Upper lobe of left lung (tissue), 6 donors: ENCODE measurements at regions not wholly inside any gene's neighbourhood (a gene's known extent, or its start where the extent isn't known, plus 50 kb on each side); places are given as distances from the start of the nearest gene placed in this dataset.

ENCODE experiments used
- ATAC-seq, 2 donors: fragments of 200-7000 bp; cut with Tn5 transposase; one replicate each; pipeline ENCODE4 v1.9.1; 2022; ENCODE audit warnings: mild to moderate bottlenecking in 2 of 2, moderate library complexity in 2 of 2; ENCODE audit not compliant: low FRiP score in 2 of 2
- DNase-seq, 2 donors: peaks; one replicate each; pipeline ENCODE4 v3.0.0-alpha.2; 2019 to 2020
- H3K27ac ChIP-seq, 4 donors: fragments of 200-600 bp; sonication (generic); one replicate each; pipeline ENCODE4 v1.5.1; 2016 to 2019
- H3K27me3 ChIP-seq, 4 donors: fragments of 200-600 bp; sonication (generic); one replicate each; pipeline ENCODE4 v1.5.1; 2017 to 2019
- H3K36me3 ChIP-seq, 4 donors: fragments of 200-600 bp; sonication (generic); one replicate each; pipeline ENCODE4 v1.5.1; 2016 to 2019
- H3K4me1 ChIP-seq, 4 donors: fragments of 200-600 bp; sonication (generic); one replicate each; pipeline ENCODE4 v1.5.1; 2018 to 2019
- H3K4me3 ChIP-seq, 4 donors: fragments of 200-600 bp; sonication (generic); one replicate each; pipeline ENCODE4 v1.5.1; 2017 to 2019; ENCODE audit warnings: mild to moderate bottlenecking in 2 of 4, moderate library complexity in 1 of 4
- H3K9me3 ChIP-seq, 4 donors: fragments of 200-600 bp; sonication (generic); one replicate each; pipeline ENCODE4 v1.5.1; 2018 to 2019
- EP300 ChIP-seq, 4 donors: sonication (generic); formaldehyde crosslinking; IDR thresholded peaks; one replicate each; pipeline ENCODE4 v1.5.1; 2017; ENCODE audit warnings: antibody characterized with exemption in 4 of 4, control low read depth in 2 of 4
- POLR2A ChIP-seq, 4 donors: fragments of 450-650 bp; IDR thresholded peaks; one replicate each; pipeline ENCODE4 v1.5.1; 2016 to 2017; ENCODE audit warnings: antibody characterized with exemption in 4 of 4, mild to moderate bottlenecking in 2 of 4
- POLR2AphosphoS5 ChIP-seq, 2 donors: sonication (generic); formaldehyde crosslinking; IDR thresholded peaks; one replicate each; pipeline ENCODE4 v1.5.1; 2017; ENCODE audit warnings: antibody characterized with exemption in 2 of 2
- WGBS, 2 donors: methylation state at CpG; one replicate each; pipeline ENCODE4 v1.1.5; 2017 to 2018; 5-methylcytosine and 5-hydroxymethylcytosine counted together
- TF ChIP-seq, protein P1 (sequence below), 6 experiments: fragments of 450-650 bp in 4 of 6; fragments of 200-600 bp in 2 of 6; sonication (generic) in 2 of 6; IDR thresholded peaks; one replicate each; pipeline ENCODE4 v1.5.1; 2016 to 2019; ENCODE audit warnings: antibody characterized with exemption in 6 of 6
- donor health status: DM: no; HTN: no; CAD: no; lungs with moderate emphysema.
- donor health status: DM: no; HTN: yes; CAD: no; lungs with severe emphysema.

DNA sequence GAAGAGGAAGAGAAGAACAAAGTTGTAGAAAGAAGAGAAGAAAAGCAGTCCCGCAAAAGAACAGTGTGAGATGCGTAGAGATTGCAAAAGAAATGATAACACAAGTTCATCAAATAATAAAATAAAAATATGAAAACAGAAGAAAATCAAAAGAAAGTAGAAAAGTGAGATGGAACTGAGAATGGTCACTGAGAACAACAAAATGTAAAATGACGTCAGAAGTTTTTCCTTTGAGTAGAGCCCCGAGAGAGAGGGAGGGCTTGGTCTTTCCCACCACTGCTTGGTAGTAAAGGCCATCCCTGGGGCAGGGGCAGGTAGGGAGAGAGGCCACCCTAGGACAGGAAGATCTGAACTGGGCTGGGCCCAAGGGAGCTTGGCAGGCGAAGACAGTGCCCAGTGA lies 533.7 kb downstream of the QKI start:
- WGBS, 2 donors, result 88 to 91% methylated on average over 5 of the region's 5 CpGs
- Histone ChIP-seq H3K4me3 (no peak overlapping the region), H3K9me3 (no peaks in the 10 kb centered on the region), H3K36me3 (no peaks in the 10 kb centered on the region), H3K27ac (no peak overlapping the region), H3K4me1 (peaks cover 0 to 6% (median 0%) of the 10 kb centered on the region in 4 donors), H3K27me3 (no peaks in the 10 kb centered on the region)
- ATAC-seq (no peak), DNase-seq (no peak)
- TF ChIP-seq POLR2A (IDR thresholded peaks at IDR 0.05) (no peak), POLR2AphosphoS5 (IDR thresholded peaks at IDR 0.05) (no peak), EP300 (IDR thresholded peaks at IDR 0.05) (no peak)
- TF ChIP-seq, protein P1, sequence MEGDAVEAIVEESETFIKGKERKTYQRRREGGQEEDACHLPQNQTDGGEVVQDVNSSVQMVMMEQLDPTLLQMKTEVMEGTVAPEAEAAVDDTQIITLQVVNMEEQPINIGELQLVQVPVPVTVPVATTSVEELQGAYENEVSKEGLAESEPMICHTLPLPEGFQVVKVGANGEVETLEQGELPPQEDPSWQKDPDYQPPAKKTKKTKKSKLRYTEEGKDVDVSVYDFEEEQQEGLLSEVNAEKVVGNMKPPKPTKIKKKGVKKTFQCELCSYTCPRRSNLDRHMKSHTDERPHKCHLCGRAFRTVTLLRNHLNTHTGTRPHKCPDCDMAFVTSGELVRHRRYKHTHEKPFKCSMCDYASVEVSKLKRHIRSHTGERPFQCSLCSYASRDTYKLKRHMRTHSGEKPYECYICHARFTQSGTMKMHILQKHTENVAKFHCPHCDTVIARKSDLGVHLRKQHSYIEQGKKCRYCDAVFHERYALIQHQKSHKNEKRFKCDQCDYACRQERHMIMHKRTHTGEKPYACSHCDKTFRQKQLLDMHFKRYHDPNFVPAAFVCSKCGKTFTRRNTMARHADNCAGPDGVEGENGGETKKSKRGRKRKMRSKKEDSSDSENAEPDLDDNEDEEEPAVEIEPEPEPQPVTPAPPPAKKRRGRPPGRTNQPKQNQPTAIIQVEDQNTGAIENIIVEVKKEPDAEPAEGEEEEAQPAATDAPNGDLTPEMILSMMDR (IDR thresholded peaks at IDR 0.05), result no peak

DNA sequence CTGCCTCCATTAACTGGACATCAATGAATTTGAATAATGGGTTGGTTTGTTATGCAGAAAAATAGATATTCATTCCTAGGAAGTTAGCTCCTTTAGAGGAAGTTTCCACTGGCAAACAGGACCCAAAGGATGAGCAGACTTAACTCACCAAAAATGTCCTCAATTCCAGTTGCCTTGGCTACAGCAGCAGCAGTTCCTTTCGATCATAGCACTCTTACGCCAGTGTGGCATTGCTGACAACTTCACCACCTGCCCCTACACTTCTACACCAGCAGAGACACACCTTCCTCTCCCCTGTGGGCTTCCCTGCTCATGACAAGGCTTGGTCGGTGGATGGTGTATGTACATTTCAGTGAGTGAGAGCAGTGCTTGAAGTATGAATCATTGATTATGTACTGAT lies 532.8 kb downstream of the QKI start:
- H3K36me3 ChIP-seq, result no peaks in the 10 kb centered on the region
- no peaks in the 10 kb centered on the region for H3K9me3 ChIP-seq
- no peak for TF ChIP-seq EP300 (IDR thresholded peaks at IDR 0.05)
- no peak for TF ChIP-seq POLR2AphosphoS5 (IDR thresholded peaks at IDR 0.05)
- TF ChIP-seq POLR2A (IDR thresholded peaks at IDR 0.05), result no peak
- TF ChIP-seq, protein P1 (IDR thresholded peaks at IDR 0.05), result no peak
- H3K4me1 ChIP-seq, result peaks cover 0 to 6% (median 0%) of the 10 kb centered on the region in 4 donors
- H3K27ac ChIP-seq, result no peak overlapping the region
- H3K27me3 ChIP-seq, result no peaks in the 10 kb centered on the region
- no peak for DNase-seq
- no peak overlapping the region for H3K4me3 ChIP-seq
- WGBS, 2 donors, result 92 to 96% methylated on average over 3 of the region's 3 CpGs
- ATAC-seq, result no peak

DNA sequence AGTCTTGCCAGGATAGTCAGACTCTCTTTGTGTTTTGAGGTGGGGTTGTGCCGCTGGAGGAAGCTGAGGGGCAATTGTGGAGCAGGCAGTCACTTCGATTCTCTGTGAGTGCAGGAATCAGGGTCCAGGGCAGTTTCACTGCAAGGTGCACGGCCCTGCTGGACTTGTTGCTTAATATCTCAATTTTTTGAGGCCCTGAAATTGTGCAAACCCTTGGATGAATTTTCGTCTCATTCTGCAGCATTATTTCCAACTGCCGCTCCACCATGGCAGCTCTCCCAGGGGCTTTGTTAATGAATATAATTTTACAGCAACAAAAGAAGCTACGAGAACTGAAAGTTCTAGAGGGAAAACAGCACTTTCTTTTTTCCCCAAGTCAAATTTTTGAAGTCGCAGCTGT lies 531.9 kb downstream of the QKI start:
- DNase-seq, result no peak
- H3K36me3 ChIP-seq, result no peaks in the 10 kb centered on the region
- H3K27ac ChIP-seq, result no peak overlapping the region
- no peak overlapping the region for H3K4me3 ChIP-seq
- no peaks in the 10 kb centered on the region for H3K9me3 ChIP-seq
- ATAC-seq, result no peak
- no peaks in the 10 kb centered on the region for H3K27me3 ChIP-seq
- peaks cover 0 to 6% (median 0%) of the 10 kb centered on the region in 4 donors for H3K4me1 ChIP-seq
- 73 to 87% methylated on average over 7 of the region's 7 CpGs for WGBS, 2 donors
- TF ChIP-seq POLR2AphosphoS5 (IDR thresholded peaks at IDR 0.05) (no peak), EP300 (IDR thresholded peaks at IDR 0.05) (no peak), POLR2A (IDR thresholded peaks at IDR 0.05) (no peak)
- TF ChIP-seq, protein P1 (IDR thresholded peaks at IDR 0.05), result no peak

DNA sequence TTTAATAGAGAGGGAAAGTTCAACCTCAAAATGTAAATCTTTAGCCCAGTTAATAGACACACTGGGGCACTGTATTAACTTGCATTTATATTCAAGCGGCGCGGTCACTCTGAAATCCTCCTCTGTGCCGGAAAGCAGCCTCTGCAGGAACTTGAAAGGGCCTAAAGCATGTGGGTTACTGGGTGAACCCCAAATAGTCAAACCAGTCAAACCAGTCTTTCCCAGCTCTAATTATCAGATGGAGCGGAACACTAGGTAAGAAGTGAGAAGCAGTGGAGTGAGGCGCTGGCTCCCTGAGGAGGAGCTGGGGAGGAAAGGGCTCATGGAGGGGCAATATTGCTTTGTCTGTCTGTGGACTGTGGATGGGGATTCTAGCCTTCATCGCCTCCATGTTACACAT lies 531.3 kb downstream of the QKI start:
- TF ChIP-seq POLR2AphosphoS5 (IDR thresholded peaks at IDR 0.05), result no peak
- no peak for TF ChIP-seq EP300 (IDR thresholded peaks at IDR 0.05)
- TF ChIP-seq, protein P1 (IDR thresholded peaks at IDR 0.05), result no peak
- no peak for TF ChIP-seq POLR2A (IDR thresholded peaks at IDR 0.05)
- Histone ChIP-seq H3K4me1 (peaks cover 0 to 6% (median 0%) of the 10 kb centered on the region in 4 donors), H3K27me3 (no peaks in the 10 kb centered on the region), H3K27ac (no peak overlapping the region), H3K4me3 (no peak overlapping the region), H3K9me3 (no peaks in the 10 kb centered on the region), H3K36me3 (no peaks in the 10 kb centered on the region)
- DNase-seq, result no peak
- WGBS, 2 donors, result 75 to 79% methylated on average over 7 of the region's 7 CpGs
- no peak for ATAC-seq

DNA sequence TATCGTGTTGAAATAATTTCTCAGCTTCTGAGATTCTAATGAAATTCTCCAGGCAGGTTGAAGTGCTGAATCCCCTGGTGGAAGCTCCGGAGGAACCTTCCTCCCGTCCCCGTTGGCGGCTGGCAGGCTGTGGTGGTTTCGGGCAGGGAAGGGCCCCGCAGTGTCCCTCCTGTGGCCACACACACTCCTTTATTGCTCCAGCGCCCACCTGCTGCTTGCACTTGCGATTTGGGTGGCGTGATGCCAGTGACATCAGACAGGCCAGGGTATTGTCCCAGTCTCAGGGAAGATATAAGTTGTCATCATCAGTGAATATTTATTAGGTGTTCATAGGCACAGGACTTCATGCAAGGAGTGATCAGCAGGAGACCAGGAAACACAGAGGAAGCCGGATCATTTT lies 530.4 kb downstream of the QKI start:
- DNase-seq, result peak in 1 of 2 donors; percentile 39
- 82 to 91% methylated on average over 10 to 11 of the region's 11 CpGs for WGBS, 2 donors
- no peak for ATAC-seq
- no peak overlapping the region for H3K27ac ChIP-seq
- H3K27me3 ChIP-seq, result no peaks in the 10 kb centered on the region
- H3K4me1 ChIP-seq, result peaks cover 0 to 6% (median 0%) of the 10 kb centered on the region in 4 donors
- H3K9me3 ChIP-seq, result no peaks in the 10 kb centered on the region
- no peaks in the 10 kb centered on the region for H3K36me3 ChIP-seq
- TF ChIP-seq EP300 (IDR thresholded peaks at IDR 0.05) (no peak), POLR2AphosphoS5 (IDR thresholded peaks at IDR 0.05) (no peak), POLR2A (IDR thresholded peaks at IDR 0.05) (no peak)
- TF ChIP-seq, protein P1 (IDR thresholded peaks at IDR 0.05), result no peak
- no peak overlapping the region for H3K4me3 ChIP-seq
